Right renal pelvis (tissue), 4 donors: ENCODE measurements at regions not wholly inside any gene's neighbourhood (a gene's known extent, or its start where the extent isn't known, plus 50 kb on each side); places are given as distances from the start of the nearest gene placed in this dataset.

Experiments used
- DNase-seq, 4 donors: peaks; one replicate each; pipeline ENCODE4 v3.0.0-alpha.2; 2013; ENCODE audit warnings: low read depth in 4 of 4, low spot score in 3 of 4, missing footprints in 1 of 4

- DNase-seq = no peak
Measured at GRCh38 chr5:2183154-2184025, 300.7 kb upstream of the IRX4 start.

GRCh38 chr5:2182020-2182419, 299.3 kb upstream of the IRX4 start:
- no peak for DNase-seq

DNA sequence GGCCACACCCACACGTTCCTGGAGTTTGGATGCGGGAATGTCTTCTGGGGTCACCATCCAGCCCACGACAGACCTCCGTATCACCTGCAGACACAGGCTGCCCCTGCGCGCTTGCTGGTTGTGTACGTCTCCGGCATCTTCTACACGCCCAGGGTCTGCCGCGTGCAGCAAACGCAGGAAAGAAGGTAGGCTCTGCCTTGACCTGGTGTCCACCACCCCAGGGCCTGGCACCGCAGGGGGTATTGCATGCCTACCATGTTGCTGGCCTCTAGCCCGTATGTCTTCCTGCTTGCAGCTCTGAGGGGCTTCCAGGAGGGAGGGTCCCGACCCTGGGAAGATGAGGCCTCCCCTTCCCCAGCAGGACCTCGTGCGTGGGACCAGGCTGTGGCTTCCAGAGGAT, 298.8 kb upstream of the IRX4 start:
- no peak for DNase-seq

DNA sequence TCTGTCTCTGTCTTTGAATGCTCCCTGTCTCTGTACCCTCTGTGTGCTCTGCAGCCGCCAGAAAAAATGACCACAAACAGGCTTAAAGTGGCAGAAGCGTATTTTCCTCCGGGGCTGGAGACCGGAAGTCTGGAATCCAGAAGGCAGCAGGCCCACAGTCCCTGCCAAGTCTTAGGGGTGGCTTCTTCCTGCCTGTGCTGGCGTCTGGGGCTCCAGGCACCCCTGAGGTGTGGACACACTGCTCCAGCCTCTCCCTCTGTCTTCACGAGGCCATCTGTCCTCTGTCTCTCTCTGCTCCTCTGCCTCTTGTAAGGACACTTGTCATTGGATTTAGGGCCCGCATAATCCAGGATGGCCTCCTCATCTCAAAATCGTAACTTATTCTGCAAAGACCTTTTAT, 298.4 kb upstream of the IRX4 start:
- DNase-seq = no peak

DNA sequence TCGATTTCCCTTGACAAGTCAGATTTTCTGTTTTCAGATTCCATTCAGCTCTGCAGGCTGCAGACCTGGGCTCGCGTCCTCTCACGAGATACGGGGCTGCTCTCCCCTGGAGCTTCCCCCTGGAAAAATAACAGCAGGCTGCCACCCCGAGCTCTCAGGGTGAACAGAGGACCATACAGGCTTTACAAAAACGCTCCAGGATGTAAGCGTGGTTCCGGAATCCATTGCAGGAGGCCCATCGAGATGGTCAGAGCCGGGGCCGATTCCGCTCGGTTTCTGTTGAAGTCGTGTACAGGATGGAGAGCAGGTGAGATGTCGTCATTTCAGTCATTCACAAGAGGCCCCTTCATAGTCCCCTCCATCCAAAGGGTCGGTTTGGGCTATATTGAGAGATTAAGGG, 297.7 kb upstream of the IRX4 start:
- no peak for DNase-seq

GRCh38 chr5:2179861-2180260, 297.1 kb upstream of the IRX4 start:
- no peak for DNase-seq

DNA sequence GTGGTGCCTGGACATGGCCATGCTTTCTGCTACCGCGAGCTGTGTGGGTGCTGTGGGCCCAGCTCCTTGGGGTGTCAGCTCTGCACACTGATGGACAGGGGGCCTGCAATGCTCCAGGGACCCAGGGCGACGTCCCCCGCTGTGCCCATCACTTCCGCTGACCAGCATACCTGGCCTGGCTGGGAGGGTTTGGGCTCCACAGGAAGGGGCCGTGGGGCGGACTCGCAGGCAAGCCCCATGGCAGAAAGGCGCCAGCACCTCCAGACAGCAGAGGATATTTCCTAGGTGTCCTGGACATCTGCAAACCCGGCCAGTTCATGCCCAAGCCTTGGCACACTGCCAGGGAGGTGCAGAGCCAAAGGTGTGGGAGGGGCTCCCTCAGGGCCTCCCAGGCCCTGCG, 295.8 kb upstream of the IRX4 start:
- DNase-seq = no peak

DNA sequence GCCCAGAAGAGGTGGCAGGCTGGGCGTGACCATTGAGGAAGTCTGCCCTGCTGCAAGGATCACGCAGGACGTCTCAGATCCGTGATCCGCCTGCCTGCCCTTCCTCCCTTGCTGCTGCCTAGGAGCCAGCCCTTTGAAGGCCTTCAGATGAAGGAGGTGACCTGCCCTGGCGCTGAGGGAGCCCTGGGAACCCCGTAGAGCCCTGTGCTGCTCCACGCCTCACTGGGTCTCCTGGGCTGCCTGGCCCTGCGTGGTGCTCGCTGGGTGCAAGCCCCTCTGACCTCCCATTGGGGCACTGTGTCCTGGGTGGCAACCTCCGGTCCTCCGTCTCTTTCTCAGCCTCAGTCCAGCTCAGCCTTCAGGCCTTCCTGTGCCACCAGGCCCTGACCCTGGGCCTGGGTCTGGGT, 295.3 kb upstream of the IRX4 start:
- no peak for DNase-seq

GRCh38 chr5:2177244-2177643, 294.5 kb upstream of the IRX4 start:
- DNase-seq = no peak

DNA sequence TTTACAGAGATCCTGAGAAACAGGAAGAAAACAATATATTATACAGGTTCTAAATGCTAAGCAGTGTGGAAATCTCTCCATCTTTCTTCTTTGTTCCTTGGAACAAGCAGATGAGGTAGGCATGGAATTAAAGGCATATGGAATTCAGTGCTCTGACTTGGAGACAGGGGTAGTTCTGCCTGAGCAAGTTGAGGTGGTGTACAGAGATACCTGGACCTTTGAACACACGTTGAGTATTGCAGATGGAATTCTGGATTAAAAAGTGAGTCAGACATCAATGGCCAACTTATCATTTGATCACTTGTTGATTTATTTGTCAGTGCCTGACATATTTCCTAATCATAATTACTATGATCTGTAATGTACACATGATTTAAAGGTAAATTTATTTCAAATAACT, 293.9 kb upstream of the IRX4 start:
- no peak for DNase-seq

DNA sequence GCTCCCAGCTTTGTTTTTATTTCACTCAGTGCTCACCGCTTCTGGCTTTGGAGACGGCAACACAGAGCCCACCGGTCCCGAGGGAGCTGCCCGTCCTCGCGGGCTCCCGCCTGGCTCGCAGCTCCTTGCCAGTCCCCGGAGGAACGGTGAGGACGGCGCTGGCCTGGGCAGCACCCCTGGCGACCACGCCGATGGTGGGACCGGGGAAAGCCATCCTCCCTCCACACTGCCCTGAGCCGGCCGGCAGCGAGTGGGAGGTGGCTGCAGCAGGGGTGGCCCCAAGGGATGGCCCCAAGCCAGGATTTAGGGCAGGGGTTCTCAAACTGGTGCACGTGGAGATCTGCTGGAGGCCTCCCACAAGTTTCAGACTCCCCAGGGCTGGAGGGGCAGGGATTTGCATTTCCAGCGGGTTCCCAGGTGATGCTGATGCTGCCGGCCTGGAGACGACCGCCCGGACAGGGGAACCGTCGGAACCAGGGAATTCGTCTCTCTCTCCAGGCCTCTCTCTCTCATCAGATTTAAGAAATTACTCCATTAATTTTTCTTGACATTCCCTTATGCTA, 293.2 kb upstream of the IRX4 start:
- no peak for DNase-seq

DNA sequence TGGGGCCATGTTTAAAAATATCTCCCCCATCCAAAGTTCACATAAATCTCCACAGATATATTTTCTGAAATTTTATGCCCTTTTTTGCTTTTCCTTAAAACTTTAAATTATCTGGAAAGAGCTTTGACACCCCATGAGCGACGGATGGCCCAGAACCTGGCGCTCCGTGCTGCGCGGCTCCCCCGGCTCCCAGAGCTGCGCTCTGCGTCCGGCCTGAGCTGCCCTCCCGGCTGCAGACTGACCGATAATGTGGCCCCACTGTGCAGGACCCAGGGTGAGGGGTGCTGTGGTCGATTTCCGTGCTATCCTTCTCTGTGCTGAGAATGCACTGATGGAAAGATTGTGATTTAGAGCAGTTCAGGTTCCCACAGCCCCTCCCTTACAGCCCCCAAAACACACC, 292.3 kb upstream of the IRX4 start:
- no peak for DNase-seq

GRCh38 chr5:2174538-2174937, 291.8 kb upstream of the IRX4 start:
- DNase-seq = no peak

- DNase-seq = no peak
Measured at GRCh38 chr5:2173151-2173834, 290.6 kb upstream of the IRX4 start.

GRCh38 chr5:2172471-2172870, 289.7 kb upstream of the IRX4 start:
- no peak for DNase-seq

DNA sequence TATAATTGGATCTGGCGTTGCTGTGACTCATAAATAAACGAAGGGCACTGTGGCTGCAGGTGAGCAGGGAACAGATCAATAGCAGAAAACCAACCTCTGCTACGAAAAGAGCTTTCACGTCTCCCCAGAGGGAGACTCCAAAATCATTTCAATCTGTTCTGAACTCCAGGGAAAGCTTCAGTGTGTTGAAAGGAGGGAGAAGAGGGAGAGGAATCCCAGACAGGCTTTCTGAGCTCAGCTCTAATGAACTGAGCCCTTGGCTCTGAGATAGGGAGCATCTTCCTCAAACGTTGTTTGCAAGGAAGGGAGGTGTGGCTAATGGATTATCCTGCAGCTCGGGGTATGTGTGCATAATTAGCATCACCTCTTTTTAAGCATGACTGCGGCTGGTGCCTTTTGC, 288.0 kb upstream of the IRX4 start:
- no peak for DNase-seq

DNA sequence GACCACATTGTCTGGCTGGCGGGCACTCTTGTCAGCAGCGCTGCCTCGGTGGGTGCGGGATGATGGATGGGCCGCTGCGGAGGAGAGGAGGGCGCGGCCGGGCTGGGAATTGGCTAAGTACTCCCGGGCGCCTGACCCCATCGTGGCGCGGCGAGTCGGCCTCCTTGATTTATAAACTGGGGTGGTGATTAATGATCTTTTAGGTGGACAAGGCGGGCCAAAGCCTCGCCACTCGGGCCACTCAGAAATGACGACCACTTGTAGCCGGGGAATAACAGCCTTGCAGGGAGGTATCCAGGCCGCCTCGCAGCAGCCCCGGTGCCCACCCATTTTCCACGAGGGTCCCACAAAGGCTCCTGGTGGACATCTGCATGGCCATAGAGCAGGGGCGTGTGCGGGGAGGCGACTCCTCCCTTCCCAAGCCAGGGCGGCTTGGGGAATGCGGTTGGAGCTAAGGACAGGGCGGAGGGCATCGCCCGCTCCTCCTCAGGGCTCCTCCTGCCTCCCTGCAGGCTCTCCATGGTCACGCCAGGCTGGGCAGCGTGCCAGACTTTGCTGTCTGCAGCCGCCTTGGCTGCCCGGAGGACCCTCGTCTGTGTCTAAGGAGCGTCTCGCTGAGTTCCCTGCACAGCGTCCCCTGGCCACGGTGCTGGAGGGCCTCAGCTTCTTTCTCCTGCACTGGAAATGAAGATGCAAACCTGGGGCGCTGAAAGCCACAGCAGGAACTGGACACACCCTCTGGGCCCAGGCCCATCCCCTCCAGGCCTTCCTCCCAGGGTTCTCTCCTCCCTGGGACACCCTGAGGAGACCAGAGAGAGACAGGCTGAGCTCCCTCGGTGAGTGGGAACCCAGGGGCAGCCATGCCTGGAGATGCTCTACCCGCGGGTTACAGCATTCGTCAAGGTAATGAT, 287.4 kb upstream of the IRX4 start:
- no peak for DNase-seq

DNA sequence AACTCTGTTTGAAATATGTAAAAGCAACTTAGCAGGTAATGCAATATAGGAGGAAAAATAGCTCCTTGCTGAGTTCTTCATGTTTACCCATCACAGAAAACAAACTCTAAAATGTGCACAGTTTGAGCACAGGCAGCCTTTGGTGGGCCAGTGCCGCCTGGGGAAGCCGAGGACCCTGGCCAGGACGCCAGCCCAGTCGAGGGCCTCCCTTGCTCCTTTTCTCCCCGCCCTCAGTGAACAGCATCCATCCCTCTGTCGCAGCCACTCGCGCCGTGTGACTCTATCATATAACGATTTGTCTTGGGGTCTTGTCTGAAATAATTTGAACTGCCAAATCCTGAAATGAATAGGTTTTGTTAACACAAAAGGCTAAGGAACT, 286.7 kb upstream of the IRX4 start:
- DNase-seq = no peak

GRCh38 chr5:2168601-2169429, 286.1 kb upstream of the IRX4 start:
- no peak for DNase-seq

DNA sequence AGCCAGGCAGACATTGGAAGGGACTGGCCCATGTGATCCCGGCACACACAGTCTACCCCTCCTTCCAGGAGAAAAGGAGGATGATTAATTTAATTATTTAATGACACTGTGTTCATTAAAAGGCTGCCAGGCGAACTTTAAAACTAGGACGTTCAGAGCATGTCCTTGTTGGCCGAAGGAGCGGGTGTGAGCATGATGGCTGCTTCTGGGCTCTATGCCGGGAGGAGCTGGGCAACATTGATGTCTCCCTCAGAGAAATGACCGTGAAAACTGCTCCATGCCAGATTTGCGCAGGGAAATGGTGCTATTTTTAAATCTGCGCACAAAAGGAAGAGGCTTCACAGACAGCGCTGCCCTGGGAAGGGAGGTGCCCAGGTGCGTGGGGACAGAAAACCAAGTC, 284.9 kb upstream of the IRX4 start:
- no peak for DNase-seq
